GM12872 (cell line): ENCODE measurements at regions not wholly inside any gene's neighbourhood (a gene's known extent, or its start where the extent isn't known, plus 50 kb on each side); places are given as distances from the start of the nearest gene placed in this dataset.

Experiments
- CTCF ChIP-seq: IDR thresholded peaks from 3 replicates; pipeline ENCODE4 v1.5.1; 2011; ENCODE audit warnings: low read depth, mild to moderate bottlenecking, low read length, moderate library complexity; ENCODE audit not compliant: insufficient read depth

DNA sequence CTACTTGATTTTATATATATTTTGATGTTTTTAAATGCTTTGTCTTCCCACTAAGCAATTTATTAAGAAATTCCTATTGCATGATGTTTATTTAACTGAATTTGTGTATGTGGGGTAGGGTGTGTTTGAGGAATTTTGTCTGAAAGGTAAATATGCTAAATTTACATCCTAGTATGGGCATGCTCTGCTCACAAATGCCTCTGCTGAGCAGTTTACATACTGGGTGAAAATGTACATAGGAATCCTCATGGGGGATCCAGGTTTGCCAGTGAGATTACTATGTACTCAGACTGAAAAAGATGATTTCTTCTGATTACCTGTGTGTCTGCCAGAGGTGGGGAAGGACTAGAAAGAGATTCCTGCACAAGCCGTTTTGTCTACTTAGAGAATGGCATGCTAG lies 126.6 kb downstream of the DISP1 start:
- TF ChIP-seq CTCF, result no peak

GRCh38 chr1:222946436-222946835 lies 131.6 kb downstream of the DISP1 start:
- no peak for TF ChIP-seq CTCF

DNA sequence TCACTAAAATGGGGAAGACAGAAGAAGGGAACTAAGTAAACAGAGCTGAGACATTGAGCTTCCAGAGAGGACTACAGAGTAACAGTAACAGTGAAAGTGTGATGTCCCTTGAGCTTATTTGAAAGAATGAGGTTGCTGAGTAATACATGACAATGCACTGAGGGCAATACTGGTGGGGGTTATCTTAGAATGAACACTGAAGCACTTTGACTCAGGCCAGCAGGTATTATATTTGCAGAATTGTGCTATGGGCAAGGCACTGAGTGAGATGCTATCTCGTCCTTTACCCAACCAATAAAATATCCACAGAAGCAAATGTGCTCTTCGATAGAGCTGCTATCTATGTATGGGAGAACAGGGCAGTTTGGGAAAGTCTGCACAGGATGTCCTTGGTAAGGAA lies 133.2 kb downstream of the DISP1 start:
- no peak for TF ChIP-seq CTCF

- TF ChIP-seq CTCF, result no peak
Observed at GRCh38 chr1:222950892-222951291, 136.1 kb downstream of the DISP1 start.

GRCh38 chr1:222953585-222953984 lies 138.7 kb downstream of the DISP1 start:
- TF ChIP-seq CTCF, result no peak

- no peak for TF ChIP-seq CTCF
Observed at GRCh38 chr1:222955964-222956363, 141.1 kb downstream of the DISP1 start.

DNA sequence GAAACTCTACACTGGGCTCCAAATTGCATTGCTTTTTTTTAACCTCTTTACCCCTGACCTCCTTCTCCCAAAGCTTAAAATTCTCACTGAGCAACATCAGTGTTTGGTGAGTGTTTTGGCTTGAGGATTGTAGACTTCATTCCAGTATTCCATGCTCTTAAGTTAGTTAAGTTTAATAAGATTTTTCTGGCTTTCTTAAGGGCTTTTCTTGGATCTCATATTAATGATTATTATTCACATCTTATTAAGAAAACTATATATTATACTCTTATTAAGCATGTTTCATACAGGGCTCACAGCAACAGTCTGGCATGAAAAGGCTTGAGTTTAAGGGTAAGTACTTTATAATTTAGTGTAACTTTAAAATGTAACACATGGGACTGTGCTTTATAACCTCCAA lies 141.8 kb downstream of the DISP1 start:
- TF ChIP-seq CTCF, result no peak
